WTC11 (cell line): ENCODE measurements at regions not wholly inside any gene's neighbourhood (a gene's known extent, or its start where the extent isn't known, plus 50 kb on each side); places are given as distances from the start of the nearest gene placed in this dataset.

Source experiments
- ATAC-seq: fragments of 200-7000 bp; cut with Tn5 transposase; 2 replicates; pipeline ENCODE4 v1.10.0; 2021; ENCODE audit warnings: mild to moderate bottlenecking, moderate library complexity
- CTCF ChIA-PET: fragments of 300-600 bp; sonication (Branson Sonifier 250); formaldehyde crosslinking; loops from one replicate; lab custom pipeline; 2021; ENCODE audit warnings: antibody characterized with exemption; lab: Charles Lee
- POLR2A ChIA-PET: fragments of 350-600 bp; sonication (Branson Sonifier 250); formaldehyde crosslinking; loops from one replicate; lab custom pipeline; 2021; ENCODE audit warnings: antibody characterized with exemption; lab: Charles Lee
- DNase-seq: peaks from one replicate; pipeline ENCODE4 v3.0.0; 2021; ENCODE audit warnings: low spot score
- H3K27ac Mint-ChIP-seq: 2 replicates; pipeline ENCODE4 v1.8.0; 2021; ENCODE audit warnings: mixed read lengths
- H3K27me3 Mint-ChIP-seq: 2 replicates; pipeline ENCODE4 v1.8.0; 2021; ENCODE audit warnings: low read depth, mild to moderate bottlenecking, moderate library complexity, mixed read lengths
- H3K36me3 Mint-ChIP-seq: 2 replicates; pipeline ENCODE4 v1.8.0; 2021; ENCODE audit warnings: mixed read lengths
- H3K4me1 Mint-ChIP-seq: 2 replicates; pipeline ENCODE4 v1.8.0; 2022; ENCODE audit warnings: mixed read lengths
- H3K4me3 Mint-ChIP-seq: 2 replicates; pipeline ENCODE4 v1.8.0; 2021; ENCODE audit warnings: mild to moderate bottlenecking, moderate library complexity, mixed read lengths
- H3K9me3 Mint-ChIP-seq: 2 replicates; pipeline ENCODE4 v1.8.0; 2021; ENCODE audit warnings: mixed read lengths
- ATF6 ChIP-seq: sonication (generic); formaldehyde crosslinking; IDR thresholded peaks from 2 replicates; pipeline ENCODE4 v1.8.1; 2023; ENCODE audit warnings: mild to moderate bottlenecking, missing genetic modification reagents
- CDX4 ChIP-seq: fragments of 250-450 bp; sonication (Bioruptor Pico); IDR thresholded peaks from 2 replicates; pipeline ENCODE4 v1.9.0; 2021; ENCODE audit warnings: moderate library complexity, mild to moderate bottlenecking, inconsistent platforms, borderline replicate concordance
- CTCF ChIP-seq: fragments of 200-600 bp; IDR thresholded peaks from 2 replicates; pipeline ENCODE4 v1.8.0; 2022; ENCODE audit warnings: antibody characterized with exemption
- E2F1 ChIP-seq: sonication (generic); formaldehyde crosslinking; IDR thresholded peaks from 2 replicates; pipeline ENCODE4 v1.8.0; 2022; ENCODE audit warnings: mild to moderate bottlenecking, missing genetic modification reagents
- ETV6 ChIP-seq: sonication (generic); formaldehyde crosslinking; IDR thresholded peaks from 2 replicates; pipeline ENCODE4 v1.8.1; 2022; ENCODE audit warnings: mild to moderate bottlenecking, missing genetic modification reagents
- GRHL2 ChIP-seq: fragments of 250-450 bp; sonication (Bioruptor Pico); IDR thresholded peaks from 2 replicates; pipeline ENCODE4 v1.8.0; 2022; ENCODE audit warnings: mild to moderate bottlenecking, moderate library complexity; ENCODE audit not compliant: insufficient replicate concordance, severe bottlenecking
- NR2C2 ChIP-seq: sonication (generic); formaldehyde crosslinking; IDR thresholded peaks from 2 replicates; pipeline ENCODE4 v1.8.0; 2022; ENCODE audit warnings: mild to moderate bottlenecking, missing genetic modification reagents
- PRRX2 ChIP-seq: fragments of 250-450 bp; sonication (Bioruptor Pico); IDR thresholded peaks from 2 replicates; pipeline ENCODE4 v1.8.0; 2021; ENCODE audit warnings: mild to moderate bottlenecking
- TCF7 ChIP-seq: sonication (generic); formaldehyde crosslinking; IDR thresholded peaks from 2 replicates; pipeline ENCODE4 v1.8.0; 2022; ENCODE audit warnings: mild to moderate bottlenecking, low read depth, missing genetic modification reagents, moderate library complexity
- TEAD1 ChIP-seq: sonication (generic); formaldehyde crosslinking; IDR thresholded peaks from 2 replicates; pipeline ENCODE4 v1.8.0; 2022; ENCODE audit warnings: mild to moderate bottlenecking, missing genetic modification reagents
- TEAD4 ChIP-seq: sonication (generic); formaldehyde crosslinking; IDR thresholded peaks from 2 replicates; pipeline ENCODE4 v1.8.0; 2022; ENCODE audit warnings: mild to moderate bottlenecking, missing genetic modification reagents
- TP53 ChIP-seq: sonication (generic); formaldehyde crosslinking; IDR thresholded peaks from 2 replicates; pipeline ENCODE4 v1.8.1; 2023; ENCODE audit warnings: mild to moderate bottlenecking, missing genetic modification reagents
- ZNF281 ChIP-seq: sonication (generic); formaldehyde crosslinking; IDR thresholded peaks from 2 replicates; pipeline ENCODE4 v1.8.0; 2023; ENCODE audit warnings: mild to moderate bottlenecking, missing genetic modification reagents
- ZNF416 ChIP-seq: fragments of 250-450 bp; sonication (Bioruptor Pico); IDR thresholded peaks from 2 replicates; pipeline ENCODE4 v1.9.0; 2021; ENCODE audit warnings: mild to moderate bottlenecking, inconsistent platforms

GRCh38 chr18:38971881-38972280, 1406.3 kb upstream of the CELF4 start:
- no peak for DNase-seq
- no peaks in the 10 kb centered on the region for H3K36me3 Mint-ChIP-seq

More at GRCh38 chr18:38971881-38972280, 1406.3 kb upstream of the CELF4 start:
- ATAC-seq, result no peak
- Mint-ChIP-seq H3K9me3 (no peaks in the 10 kb centered on the region), H3K4me1 (peaks cover 5% of the 10 kb centered on the region; the same call in 1 of the 2 replicates), H3K27me3 (no peaks in the 10 kb centered on the region), H3K4me3 (no peak overlapping the region), H3K27ac (no peak overlapping the region)
- POLR2A ChIA-PET, result no interaction called here
- TF ChIP-seq E2F1 (CRISPR knock-in tag) (no peak), GRHL2 (CRISPR knock-in tag) (no peak), TP53 (CRISPR knock-in tag) (no peak), TEAD1 (no peak), TEAD4 (no peak), NR2C2 (CRISPR knock-in tag) (no peak), ETV6 (CRISPR knock-in tag) (no peak), PRRX2 (CRISPR knock-in tag) (no peak), ZNF416 (CRISPR knock-in tag) (no peak), CDX4 (no peak), ZNF281 (CRISPR knock-in tag) (no peak), ATF6 (CRISPR knock-in tag) (no peak), CTCF (no peak), TCF7 (CRISPR knock-in tag) (no peak)
- CTCF ChIA-PET, result no interaction called here
